Endothelial cell of umbilical vein (primary cell): ENCODE measurements at regions not wholly inside any gene's neighbourhood (a gene's known extent, or its start where the extent isn't known, plus 50 kb on each side); places are given as distances from the start of the nearest gene placed in this dataset.

Experiments used
- BruUV-seq: library from RNA; stranded (reverse); fragments of 400-500 nt; replicated peaks from 2 replicates; lab custom pipeline; 2021; lab: Mats Ljungman, UMichigan
- CTCF ChIA-PET: fragments of 300-600, 350-600 bp; sonication (Branson Sonifier 250); formaldehyde crosslinking; loops from one replicate; lab custom pipeline; 2021; ENCODE audit warnings: antibody characterized with exemption, inconsistent platforms; lab: Charles Lee
- POLR2A ChIA-PET: fragments of 300-600, 350-600 bp; sonication (Branson Sonifier 250); formaldehyde crosslinking; loops from one replicate; lab custom pipeline; 2021; ENCODE audit warnings: antibody characterized with exemption, inconsistent platforms; lab: Charles Lee
- DNase-seq: peaks from one replicate; pipeline ENCODE4 v3.0.0-alpha.2; 2011; ENCODE audit warnings: low read depth, low spot score
- FAIRE-seq: peaks from 2 replicates; lab custom pipeline; 2011; peaks lifted over from hg19 to GRCh38; lab: Jason Lieb, UNC
- H2AFZ ChIP-seq: 2 replicates; pipeline ENCODE4 v1.6.0; 2012; ENCODE audit warnings: low read depth, low read length, control low read depth, inconsistent platforms
- H3K27ac ChIP-seq: 2 replicates; pipeline ENCODE4 v1.5.1; 2011; ENCODE audit warnings: low read depth, mild to moderate bottlenecking, control low read depth, low read length, moderate library complexity; ENCODE audit not compliant: insufficient read depth
- H3K27me3 ChIP-seq, 2 experiments: 2 replicates each; pipeline versions ENCODE4 v1.6.0 to v1.6.1; 2011; ENCODE audit warnings: low read length in 2 of 2, mixed read lengths in 1 of 2; ENCODE audit not compliant: control insufficient read depth in 2 of 2, insufficient read depth in 2 of 2
- H3K36me3 ChIP-seq, 2 experiments: 2 replicates in 1 of 2; 3 replicates in 1 of 2; pipeline ENCODE4 v1.5.1; 2011; ENCODE audit warnings: low read length in 2 of 2, mild to moderate bottlenecking in 1 of 2, moderate library complexity in 1 of 2; ENCODE audit not compliant: control insufficient read depth in 2 of 2, insufficient read depth in 2 of 2; ENCODE audit errors: extremely low read depth in 1 of 2
- H3K4me1 ChIP-seq: 3 replicates; pipeline ENCODE4 v1.5.1; 2011; ENCODE audit warnings: mild to moderate bottlenecking, low read length; ENCODE audit not compliant: control insufficient read depth, insufficient read depth; ENCODE audit errors: extremely low read depth
- H3K4me2 ChIP-seq: 2 replicates; pipeline ENCODE4 v1.6.1; 2011; ENCODE audit warnings: low read length, control low read depth, mixed read lengths; ENCODE audit not compliant: insufficient read depth
- H3K4me3 ChIP-seq, 3 experiments: fragments of 200-600 bp in 1 of 3; sonication (generic), shearing (Covaris generic) in 1 of 3; replicated peaks in 1 of 3; 2 replicates each; pipeline ENCODE4 v1.5.1; 2011 to 2016; ENCODE audit warnings: control low read depth in 3 of 3, low read length in 3 of 3, mild to moderate bottlenecking in 2 of 3, inconsistent platforms in 1 of 3, low read depth in 1 of 3, moderate library complexity in 1 of 3; ENCODE audit not compliant: insufficient read depth in 1 of 3
- H3K79me2 ChIP-seq: 2 replicates; pipeline ENCODE4 v1.6.0; 2012; ENCODE audit warnings: low read length, inconsistent platforms; ENCODE audit not compliant: control insufficient read depth, insufficient read depth
- H3K9ac ChIP-seq: replicated peaks from 2 replicates; pipeline ENCODE3; 2011; ENCODE audit warnings: low read length, control low read depth; ENCODE audit not compliant: insufficient read depth; ENCODE audit errors: extremely low read depth
- H3K9me1 ChIP-seq: replicated peaks from 3 replicates; pipeline ENCODE4 v1.6.0; 2011; ENCODE audit warnings: mild to moderate bottlenecking, low read length; ENCODE audit not compliant: control insufficient read depth, insufficient read depth; ENCODE audit errors: extremely low read depth
- H3K9me3 ChIP-seq: replicated peaks from 2 replicates; pipeline ENCODE4 v1.5.1; 2012; ENCODE audit warnings: low read length, inconsistent platforms; ENCODE audit not compliant: control insufficient read depth, insufficient read depth
- H4K20me1 ChIP-seq: replicated peaks from 2 replicates; pipeline ENCODE3; 2011; ENCODE audit warnings: mild to moderate bottlenecking, low read length; ENCODE audit not compliant: control insufficient read depth, insufficient read depth; ENCODE audit errors: extremely low read depth
- EZH2 ChIP-seq: IDR thresholded peaks from 2 replicates; pipeline ENCODE4 v1.6.1; 2012; ENCODE audit warnings: borderline replicate concordance, low read depth, mild to moderate bottlenecking, moderate library complexity, low read length, inconsistent platforms; ENCODE audit not compliant: severe bottlenecking
- FOS ChIP-seq: IDR thresholded peaks from 2 replicates; pipeline ENCODE4 v1.6.1; 2011; ENCODE audit warnings: mild to moderate bottlenecking, low read length, moderate library complexity, borderline replicate concordance; ENCODE audit not compliant: insufficient read depth
- GATA2 ChIP-seq: IDR thresholded peaks from 2 replicates; pipeline ENCODE4 v1.7.0; 2011; ENCODE audit warnings: low read depth, mild to moderate bottlenecking, moderate library complexity, mixed read lengths, low read length; ENCODE audit not compliant: insufficient read length, insufficient read depth
- JUN ChIP-seq: IDR thresholded peaks from 2 replicates; pipeline ENCODE4 v1.6.1; 2011; ENCODE audit warnings: borderline replicate concordance, low read depth; ENCODE audit not compliant: insufficient read length, insufficient read depth
- MYC ChIP-seq: IDR thresholded peaks from one replicate; pipeline ENCODE4 v1.6.1; 2011; ENCODE audit warnings: mild to moderate bottlenecking, low read depth, low read length
- POLR2A ChIP-seq: IDR thresholded peaks from 2 replicates; pipeline ENCODE4 v1.6.1; 2012; ENCODE audit warnings: low read depth, mild to moderate bottlenecking, control low read depth, low read length
- POLR2AphosphoS5 ChIP-seq: IDR thresholded peaks from 2 replicates; pipeline ENCODE4 v1.6.1; 2012; ENCODE audit warnings: low read depth, mild to moderate bottlenecking, control low read depth, low read length, moderate library complexity; ENCODE audit not compliant: insufficient read depth
- dilution Hi-C: fragments of 300-500 bp; cut with MboI; formaldehyde crosslinking; loops from one replicate; pipeline ENCODE4 v1.15.0; 2019; ENCODE audit warnings: low sequenced_read_pairs; ENCODE audit not compliant: extremely low pct_ligation_motif_present
- intact Hi-C: fragments of 100-400 bp; cut with micrococcal nuclease; formaldehyde crosslinking; loops from one replicate; pipeline ENCODE4 v1.10.0; 2022
- TF ChIP-seq, protein P1 (sequence below), 2 donors: IDR thresholded peaks; 1 replicate in 1 of 2; 2 replicates in 1 of 2; pipeline ENCODE4 v1.5.1; 2011; ENCODE audit warnings: low read length in 2 of 2, mild to moderate bottlenecking in 2 of 2, moderate library complexity in 2 of 2, control low read depth in 1 of 2, inconsistent platforms in 1 of 2, low read depth in 1 of 2; ENCODE audit not compliant: insufficient read depth in 1 of 2; ENCODE audit errors: extremely low read depth in 1 of 2
- TF ChIP-seq, protein P2 (sequence below): IDR thresholded peaks from 2 replicates; pipeline ENCODE4 v1.6.1; 2011; ENCODE audit not compliant: insufficient read depth, insufficient read length

DNA sequence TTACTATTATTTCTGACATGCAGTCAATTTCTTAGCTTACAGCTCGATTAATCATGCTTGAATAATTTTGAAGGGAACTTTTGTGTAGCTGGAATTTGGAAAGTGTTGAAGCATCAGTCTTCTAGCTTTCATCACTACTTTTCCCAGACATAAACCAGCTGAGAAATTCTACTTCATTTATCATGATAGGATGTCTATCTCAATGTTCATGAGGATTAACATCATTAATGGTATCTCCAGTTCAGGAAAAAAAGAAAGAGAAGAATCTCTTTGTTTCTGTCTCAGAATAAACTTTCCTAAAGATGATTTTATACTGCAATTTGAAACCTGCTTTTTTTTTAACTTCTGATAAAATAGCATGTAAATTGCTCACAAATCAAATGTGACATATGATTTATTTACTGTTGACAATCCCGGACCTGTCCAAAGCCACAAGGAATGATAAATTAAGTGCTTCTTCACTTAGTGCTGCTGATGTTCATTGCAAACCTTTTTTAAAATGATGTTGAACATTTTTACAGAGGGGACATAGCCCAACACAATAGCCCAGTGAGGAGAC, 412.1 kb upstream of the CLINT1 start:
- ChIA-PET POLR2A (no interaction called here), CTCF (no interaction called here)
- Histone ChIP-seq H3K27me3 (no peaks in the 10 kb centered on the region), H3K4me1 (no peaks in the 10 kb centered on the region), H3K9me1 (no peaks in the 10 kb centered on the region), H3K9me3 (no peaks in the 10 kb centered on the region), H3K27ac (no peak overlapping the region), H2AFZ (no peak overlapping the region), H3K4me2 (no peak overlapping the region), H3K36me3 (no peaks in the 10 kb centered on the region), H4K20me1 (no peaks in the 10 kb centered on the region), H3K4me3 (no peak overlapping the region), H3K79me2 (no peaks in the 10 kb centered on the region), H3K9ac (no peak overlapping the region)
- dilution Hi-C loops, result no loop called here
- no TSS peak for BruUV-seq
- TF ChIP-seq GATA2 (no peak), JUN (no peak), POLR2A (no peak), EZH2 (no peak), POLR2AphosphoS5 (no peak), MYC (no peak), FOS (no peak)
- TF ChIP-seq, protein P1, sequence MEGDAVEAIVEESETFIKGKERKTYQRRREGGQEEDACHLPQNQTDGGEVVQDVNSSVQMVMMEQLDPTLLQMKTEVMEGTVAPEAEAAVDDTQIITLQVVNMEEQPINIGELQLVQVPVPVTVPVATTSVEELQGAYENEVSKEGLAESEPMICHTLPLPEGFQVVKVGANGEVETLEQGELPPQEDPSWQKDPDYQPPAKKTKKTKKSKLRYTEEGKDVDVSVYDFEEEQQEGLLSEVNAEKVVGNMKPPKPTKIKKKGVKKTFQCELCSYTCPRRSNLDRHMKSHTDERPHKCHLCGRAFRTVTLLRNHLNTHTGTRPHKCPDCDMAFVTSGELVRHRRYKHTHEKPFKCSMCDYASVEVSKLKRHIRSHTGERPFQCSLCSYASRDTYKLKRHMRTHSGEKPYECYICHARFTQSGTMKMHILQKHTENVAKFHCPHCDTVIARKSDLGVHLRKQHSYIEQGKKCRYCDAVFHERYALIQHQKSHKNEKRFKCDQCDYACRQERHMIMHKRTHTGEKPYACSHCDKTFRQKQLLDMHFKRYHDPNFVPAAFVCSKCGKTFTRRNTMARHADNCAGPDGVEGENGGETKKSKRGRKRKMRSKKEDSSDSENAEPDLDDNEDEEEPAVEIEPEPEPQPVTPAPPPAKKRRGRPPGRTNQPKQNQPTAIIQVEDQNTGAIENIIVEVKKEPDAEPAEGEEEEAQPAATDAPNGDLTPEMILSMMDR (IDR thresholded peaks at IDR 0.05; ENCODE audit: extremely low read depth in 1 of 2, insufficient read depth in 1 of 2, low read depth in 1 of 2, low read length in 2 of 2), result no peak
- TF ChIP-seq, protein P2, sequence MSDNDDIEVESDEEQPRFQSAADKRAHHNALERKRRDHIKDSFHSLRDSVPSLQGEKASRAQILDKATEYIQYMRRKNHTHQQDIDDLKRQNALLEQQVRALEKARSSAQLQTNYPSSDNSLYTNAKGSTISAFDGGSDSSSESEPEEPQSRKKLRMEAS, result no peak
- intact Hi-C loops, result no loop called here
- DNase-seq (no peak), FAIRE-seq (no peak)
